Endometrium (tissue), 2 donors: ENCODE measurements at regions not wholly inside any gene's neighbourhood (a gene's known extent, or its start where the extent isn't known, plus 50 kb on each side); places are given as distances from the start of the nearest gene placed in this dataset.
A peak's percentile ranks its signal among the peaks of the same experiment; 100 is the strongest.

ENCODE experiments used
- FAIRE-seq: peaks from 2 replicates; lab custom pipeline; 2012; peaks lifted over from hg19 to GRCh38; lab: Jason Lieb, UNC
- donor health status: control.
- donor health status: control.

DNA sequence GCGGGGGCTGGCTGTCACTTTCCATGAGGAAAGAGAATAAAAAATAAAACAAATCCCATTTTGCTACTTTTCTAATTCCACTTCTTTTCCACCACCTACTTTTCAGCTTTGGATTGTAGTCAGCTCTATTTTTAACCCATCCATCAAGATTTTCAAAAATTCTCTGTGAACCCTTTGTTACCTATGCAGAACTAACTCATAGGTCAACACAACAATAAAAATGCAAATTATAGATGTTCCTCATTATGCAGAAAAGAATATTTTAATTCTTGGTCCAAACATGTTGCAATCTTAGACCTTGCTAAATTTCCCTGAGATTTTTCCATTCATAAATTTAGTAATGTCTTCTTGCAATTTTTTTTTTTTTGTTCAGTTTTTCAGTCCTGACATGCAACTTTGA is 454.5 kb downstream of the ADAMTS20 start:
- peak; percentile 62 for FAIRE-seq

DNA sequence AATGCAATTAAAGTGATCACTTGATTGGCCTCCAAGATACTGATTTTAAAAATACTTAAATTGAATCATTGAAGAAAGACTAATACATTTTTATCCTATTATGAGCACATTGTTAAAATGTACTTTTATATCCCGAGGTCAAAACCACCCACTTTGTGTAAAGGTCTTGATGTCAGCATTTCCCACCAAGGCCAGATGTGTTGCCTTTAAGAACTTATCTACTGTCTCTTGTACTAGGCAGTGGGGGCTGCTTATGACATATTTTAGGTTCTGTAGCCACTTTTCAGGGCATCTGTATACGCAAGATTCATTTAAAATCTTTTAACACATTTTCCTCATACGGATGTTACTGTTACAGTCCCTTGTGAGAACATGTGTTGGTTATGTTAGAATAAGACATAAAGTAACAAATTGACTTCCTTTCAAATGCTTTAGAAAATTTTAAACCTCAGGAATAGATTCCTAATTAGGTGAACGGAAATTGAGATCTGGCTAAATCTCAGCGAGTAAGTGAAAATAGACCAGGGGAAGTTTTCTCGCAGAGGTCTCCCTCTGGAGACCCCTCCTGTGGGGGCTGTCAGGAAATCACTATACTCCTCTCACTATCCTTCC is 456.2 kb downstream of the ADAMTS20 start:
- peak; percentile 85 for FAIRE-seq

DNA sequence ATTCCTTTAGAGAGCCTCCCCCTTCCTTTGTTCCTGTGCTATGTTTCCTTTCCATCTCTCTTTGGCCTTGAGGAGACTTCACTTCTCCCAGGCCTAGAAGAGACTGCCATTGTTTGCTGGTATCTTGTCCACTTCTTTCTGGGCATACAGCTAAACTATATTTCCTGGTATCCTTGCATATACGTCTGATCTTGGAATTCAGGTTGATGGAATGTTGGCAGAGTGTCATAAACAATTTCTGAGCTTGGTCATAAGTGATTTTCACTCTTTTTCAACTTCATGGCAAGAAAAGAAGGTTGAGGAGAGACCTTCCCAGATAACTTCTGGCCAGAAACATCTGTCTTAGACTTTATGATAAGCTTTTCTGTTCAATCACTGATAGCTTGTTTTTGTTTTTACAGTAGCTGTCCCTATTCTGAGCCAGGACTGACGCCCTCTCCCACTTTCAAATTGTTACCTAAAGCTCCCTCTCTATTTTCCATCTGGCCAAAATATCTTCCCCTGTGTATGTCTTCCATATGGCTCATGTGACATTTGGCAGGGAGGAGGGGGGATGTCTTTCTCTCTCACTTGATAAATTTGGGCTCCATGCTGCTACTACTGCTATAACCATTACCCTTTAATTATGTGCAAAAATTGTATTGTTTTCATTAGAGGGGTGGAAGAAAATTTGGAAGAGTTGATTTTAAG is 457.0 kb downstream of the ADAMTS20 start:
- FAIRE-seq: no peak

DNA sequence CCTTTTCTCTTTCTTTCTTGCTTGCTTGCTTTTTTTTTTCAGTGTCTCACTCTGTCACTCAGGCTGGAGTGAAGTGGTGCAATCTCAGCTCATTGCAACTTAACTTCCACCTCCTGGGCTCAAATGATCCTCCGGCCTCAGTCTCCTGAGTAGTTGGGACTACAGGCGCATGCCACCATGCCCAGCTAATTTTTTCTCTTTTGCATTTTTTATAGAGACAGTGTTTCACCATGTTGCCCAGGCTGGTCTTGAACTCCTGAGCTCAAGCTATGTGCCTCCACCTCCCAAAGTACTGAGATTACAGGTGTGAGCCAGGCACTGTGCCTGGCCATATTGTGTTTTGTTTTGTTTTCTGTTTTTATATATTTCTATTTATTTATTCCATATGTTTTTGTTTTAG is 461.0 kb downstream of the ADAMTS20 start:
- no peak for FAIRE-seq

DNA sequence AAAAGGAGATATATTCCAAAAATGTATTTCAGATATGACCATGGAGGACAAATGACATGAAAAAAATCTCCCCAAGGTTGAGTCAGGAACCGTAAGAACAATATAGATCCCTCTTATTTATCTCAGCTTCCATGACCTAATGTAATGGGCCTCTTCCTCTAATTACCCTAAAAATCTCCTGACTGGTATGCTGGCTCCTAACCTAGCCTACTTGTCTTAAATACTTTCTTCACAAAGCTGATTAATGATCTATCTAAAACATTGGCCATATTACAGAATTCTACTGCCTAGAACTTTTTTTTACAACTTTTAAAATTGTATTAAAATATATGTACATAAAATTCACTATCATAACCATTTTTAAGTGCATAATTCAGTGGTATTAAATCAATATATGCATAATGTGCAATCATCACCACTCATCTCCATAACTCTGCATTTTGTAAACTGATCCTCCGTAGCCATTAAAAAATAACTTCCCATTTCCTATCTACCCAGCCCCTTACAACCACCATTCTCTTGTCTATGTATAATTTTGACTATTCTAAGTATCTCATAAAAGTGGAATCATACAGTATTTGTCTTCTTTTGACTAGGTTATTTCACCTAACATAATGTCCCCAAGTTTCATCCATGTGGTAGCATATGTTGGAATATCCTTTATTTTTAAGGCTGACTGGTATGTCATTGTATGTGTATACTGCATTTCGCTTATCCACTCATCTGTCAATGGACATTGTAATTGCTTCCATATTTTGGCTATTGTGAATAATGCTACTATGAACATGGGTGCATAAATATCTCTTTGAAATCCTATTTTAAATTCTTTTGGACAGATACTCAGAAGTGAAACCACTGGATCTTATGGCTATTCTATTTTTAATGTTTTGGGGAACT is 464.6 kb downstream of the ADAMTS20 start:
- FAIRE-seq: no peak

DNA sequence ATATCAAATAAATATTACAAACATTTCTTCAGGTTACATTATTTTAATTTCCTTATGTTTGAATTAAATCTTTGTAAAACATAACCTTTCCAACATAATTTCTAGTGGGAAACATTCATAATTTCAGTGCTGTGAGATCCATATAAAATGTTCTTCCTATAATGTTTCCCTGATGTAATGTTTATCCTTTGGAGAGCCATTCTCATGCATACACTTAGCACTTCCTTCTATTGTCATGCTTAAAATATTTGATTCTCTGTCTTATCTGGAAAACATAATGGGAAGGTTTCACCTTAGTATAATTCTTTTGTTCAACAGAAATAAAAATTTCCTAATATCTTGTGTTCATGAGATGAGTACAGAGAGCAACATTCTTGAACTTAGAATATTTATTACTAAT is 472.5 kb downstream of the ADAMTS20 start:
- no peak for FAIRE-seq

DNA sequence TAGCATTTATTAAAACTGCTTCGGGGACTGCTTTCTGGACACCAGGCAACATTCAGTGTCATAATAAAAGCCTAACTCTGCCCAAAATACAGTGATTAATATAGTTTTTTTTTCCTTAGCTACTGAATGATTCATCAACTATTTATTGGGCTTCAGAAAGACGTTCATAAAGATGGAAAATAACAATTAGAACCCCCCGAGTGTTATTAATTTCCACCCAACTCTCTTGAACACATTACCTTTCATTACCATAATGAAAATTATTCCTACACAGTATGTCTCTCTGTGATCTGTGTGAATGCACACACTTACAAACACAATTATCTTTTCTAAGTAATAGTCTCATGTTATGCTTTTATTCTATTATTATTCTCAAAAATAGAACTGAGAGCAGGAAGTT is 473.0 kb downstream of the ADAMTS20 start:
- FAIRE-seq: no peak

DNA sequence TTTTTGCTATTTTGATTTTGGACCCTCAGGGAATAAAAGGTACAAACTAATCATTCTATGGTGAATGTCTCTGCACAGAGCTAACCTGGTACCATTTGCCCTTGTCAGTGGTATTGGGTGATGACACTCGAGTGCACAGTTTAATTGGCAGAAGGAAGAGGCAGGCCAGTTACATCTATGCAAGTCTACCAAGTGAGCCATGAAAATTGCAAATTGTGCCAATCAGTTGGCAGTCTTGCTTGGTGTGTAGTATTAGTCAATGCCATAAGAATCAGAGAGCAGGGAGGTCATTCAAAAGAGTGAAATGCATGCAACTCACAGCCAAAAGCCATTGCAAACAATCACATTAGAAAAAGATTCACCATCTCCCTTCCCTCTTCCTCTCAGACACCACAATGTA is 479.6 kb downstream of the ADAMTS20 start:
- no peak for FAIRE-seq

DNA sequence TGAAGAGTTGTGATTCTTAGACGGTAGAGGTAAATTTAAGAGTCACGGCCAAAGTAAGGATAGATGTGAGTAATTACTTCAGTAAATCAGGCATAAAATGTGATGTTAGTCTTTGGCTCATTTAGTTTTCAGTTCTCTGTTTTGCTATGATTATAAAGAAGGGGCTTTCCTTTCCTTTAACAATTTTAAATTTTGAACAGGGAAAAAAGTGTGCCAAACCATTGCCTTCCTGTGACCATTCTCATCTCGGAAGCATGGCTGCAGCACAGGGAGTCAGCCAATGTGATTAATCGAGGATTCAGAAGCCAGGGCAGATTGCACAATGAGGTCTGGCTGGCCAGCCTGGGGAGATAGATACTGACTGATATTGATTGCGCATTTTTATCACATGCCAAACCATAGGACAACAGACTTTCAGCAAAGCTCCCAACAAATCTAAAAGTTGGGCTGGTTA is 480.2 kb upstream of the PRICKLE1 start:
- no peak for FAIRE-seq

DNA sequence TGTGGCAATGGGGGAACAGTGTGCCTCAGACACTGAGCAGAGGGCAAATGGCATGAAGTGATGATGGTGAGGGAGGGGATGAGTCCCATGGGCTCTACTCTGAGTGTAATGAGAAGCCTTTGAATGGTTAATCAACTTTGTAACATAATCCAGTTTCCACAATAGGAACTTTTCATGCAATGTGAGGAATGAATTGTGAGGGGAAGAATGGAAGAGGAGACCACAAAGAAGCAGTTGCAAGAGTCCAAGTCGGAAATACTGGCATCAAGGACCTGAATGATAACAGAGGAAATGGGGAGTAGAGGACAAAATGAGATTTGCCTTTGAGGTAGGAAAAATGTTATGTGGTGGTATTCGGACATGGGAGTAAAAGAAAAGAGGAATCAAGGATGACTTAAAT is 476.9 kb upstream of the PRICKLE1 start:
- no peak for FAIRE-seq

DNA sequence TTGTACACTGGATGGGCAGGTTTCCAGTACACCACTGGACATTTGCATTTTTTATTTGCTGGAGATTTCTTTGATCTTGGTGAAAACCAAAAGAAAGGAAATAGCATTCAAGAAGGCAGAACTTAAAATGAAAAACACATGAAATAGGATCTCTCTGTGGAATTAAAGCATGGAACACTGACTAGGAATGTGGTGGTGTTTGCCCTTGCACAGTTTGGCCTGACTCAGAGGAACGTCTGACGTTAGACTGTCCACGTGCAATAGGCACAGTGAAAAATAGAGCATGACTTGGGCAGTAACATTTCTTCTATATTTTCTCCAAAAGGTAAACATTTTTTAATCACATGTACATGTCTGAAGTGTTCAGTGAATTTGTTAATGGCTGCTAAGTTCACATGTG is 474.1 kb upstream of the PRICKLE1 start:
- FAIRE-seq: peak; percentile 86

DNA sequence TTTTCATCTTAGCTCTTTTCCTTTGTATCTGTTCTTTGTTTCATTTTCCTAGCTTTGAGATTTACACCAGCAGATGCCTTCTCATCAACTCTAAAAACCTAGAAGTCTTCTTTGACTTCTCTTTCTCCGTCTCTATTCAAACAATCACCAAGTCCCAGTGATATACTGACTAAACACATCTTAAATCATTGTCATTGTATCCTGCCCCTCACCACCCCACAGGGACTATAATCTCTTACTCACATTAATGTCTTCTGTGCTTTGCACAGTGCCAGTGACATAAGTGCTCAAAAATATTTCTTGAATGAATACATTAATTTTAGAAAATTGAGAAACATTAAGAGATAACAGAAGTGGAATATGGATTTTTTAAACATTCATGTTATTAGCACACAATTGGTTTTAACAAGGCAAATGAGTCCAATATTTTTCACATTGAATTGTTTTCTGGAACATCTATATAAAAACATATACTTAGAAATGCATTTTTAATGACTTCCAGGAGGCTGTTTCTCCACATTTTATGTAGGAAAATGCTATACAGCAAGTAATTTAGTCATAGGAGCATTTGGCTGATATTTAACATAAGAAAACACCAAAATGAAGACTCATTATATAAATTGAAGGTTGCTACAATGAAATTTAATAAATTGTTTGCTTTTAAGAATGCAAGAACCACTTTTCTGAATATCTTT is 472.8 kb upstream of the PRICKLE1 start:
- FAIRE-seq: no peak

DNA sequence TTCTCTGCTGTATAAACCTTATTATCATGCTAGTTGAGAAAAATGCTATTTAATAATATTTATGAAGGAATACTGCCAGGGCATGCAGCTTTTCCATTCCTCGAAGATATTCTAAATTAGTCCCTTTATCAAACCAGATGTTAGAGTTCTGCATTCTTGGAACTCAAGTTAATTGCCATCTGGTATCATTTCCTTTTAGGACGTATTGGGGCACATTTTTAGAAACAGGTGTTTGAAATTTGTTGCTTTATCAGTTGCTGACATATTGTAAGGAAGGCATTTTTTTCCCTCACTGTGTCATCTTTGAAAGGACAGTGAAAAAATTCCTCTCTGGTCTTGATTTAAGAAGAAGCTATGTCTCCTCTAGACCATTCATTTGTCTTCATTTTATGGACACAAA is 471.2 kb upstream of the PRICKLE1 start:
- FAIRE-seq: peak; percentile 37

DNA sequence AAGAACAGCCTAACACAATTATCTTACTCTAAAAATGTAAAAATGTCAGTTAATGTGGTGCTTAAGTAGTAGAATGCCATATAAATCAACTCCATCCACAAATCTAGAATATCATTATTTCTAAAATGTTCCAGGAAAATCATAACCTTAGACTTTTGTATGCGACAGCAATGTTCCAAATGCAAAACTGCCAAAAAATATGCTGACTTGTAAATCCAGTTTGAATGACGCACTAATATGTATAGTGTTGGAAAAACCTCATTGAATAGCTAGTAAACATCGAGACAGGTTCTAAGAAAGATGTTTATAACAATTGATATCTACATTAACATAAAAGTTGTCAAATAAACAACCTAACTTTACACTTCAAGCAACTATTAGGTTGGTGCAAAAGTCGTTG is 469.1 kb upstream of the PRICKLE1 start:
- no peak for FAIRE-seq

DNA sequence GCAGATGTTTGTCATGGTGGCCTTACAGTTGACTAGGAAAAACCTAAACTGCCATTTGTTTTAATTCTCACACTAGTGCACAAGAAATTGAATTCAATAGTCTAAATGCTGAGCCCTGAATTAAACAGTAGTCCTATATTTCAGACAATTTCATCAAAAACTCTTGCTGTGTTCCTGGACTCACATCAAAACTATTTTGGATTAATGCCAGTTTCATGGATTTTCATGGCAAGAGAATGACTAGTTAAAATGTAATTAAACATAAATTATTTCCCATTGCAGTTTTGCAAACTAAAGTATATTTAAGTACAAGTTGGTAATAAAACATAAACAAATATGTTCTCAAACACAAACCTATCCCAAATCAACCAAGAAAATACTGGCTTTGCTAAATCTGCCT is 468.0 kb upstream of the PRICKLE1 start:
- FAIRE-seq: no peak

DNA sequence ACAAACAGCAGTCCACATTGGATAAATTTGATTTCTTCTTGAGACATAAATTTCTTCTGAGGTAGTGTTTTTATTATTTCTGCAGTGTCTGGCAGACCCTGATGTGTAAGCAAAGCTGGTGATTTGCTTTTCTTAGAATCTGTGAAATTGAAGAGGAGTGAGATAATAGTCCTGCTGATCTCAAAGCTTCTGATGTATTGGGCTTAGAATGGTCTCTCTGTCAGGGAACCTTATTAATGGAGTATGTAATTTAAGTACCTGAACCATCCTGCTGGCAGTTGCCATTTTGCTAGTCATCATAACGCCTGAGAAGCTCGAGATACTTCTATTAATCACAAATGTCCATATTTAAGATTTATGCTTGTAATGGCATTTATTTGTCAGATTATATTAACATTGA is 464.5 kb upstream of the PRICKLE1 start:
- FAIRE-seq: no peak

DNA sequence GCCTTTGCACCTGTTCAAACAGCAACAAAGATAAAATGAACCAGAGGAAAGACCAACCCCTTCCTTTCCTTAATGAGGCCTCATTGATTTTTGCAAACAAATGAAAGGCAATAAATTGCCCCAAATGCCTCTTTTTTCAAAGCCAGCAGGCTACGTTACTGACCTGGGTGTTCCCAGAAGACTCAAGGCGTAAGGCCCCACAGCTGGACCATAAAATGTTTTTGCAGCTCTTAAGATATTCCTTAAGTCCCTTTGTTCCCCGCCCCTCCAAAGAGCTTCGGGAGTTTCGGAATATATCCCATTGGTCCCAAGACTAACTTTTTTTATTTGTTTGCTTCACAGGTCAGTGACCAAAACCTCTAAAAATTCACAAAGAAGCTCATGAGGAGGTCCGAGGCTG is 462.9 kb upstream of the PRICKLE1 start:
- FAIRE-seq: no peak

DNA sequence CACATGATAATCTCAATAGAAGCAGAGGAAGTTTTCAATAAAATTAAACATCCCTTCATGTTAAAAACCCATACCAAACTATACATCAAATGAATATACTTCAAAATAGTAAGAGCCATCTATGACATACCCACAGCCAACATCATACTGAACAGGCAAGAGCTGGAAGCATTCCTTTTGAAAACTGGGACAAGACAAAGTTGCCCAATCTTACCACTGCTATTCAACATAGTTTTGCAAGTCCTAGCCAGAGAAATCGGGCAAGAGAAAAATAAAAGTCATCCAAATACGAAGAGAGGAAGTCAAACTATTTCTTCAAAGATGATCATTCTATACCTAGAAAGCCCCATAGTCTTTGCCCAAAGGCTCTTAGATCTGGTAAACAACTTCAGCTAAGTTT is 454.7 kb upstream of the PRICKLE1 start:
- FAIRE-seq: no peak

DNA sequence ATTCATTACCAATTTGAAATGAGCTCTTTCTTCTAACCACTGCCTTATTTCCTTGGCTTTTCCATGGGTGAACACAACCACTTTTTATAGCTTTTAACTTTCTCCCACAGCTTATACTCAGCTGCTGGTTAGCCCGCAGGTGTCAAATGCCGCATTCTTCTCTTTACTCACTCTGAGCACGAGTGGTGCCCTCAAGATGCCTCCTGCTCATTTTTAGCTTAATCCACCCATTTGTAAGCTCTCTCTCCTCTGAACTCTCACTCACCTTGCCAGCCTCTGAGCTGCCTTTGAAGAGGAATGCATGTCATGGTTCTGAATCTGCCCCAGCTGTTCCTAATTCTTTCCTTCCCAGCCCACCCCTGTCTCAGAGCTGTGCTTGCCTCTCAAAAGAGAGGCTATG is 449.4 kb upstream of the PRICKLE1 start:
- no peak for FAIRE-seq

DNA sequence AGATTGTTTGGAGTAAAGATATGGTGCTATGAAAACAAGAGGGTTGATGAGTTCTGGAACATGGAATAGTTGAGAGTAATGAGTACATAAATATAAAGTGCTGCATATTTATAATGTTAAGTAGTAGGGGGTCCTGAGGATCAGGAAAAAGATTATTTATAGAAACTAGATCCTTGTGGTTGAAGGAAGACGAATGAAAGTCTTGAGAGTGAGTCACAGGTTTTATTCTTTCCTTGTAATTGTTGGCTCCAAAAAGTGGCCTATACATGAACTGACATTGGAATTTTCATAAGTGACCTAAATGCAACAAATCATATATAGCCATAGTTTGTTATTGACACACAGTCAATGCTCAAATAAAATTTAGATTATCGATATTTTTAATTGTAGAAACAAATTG is 440.4 kb upstream of the PRICKLE1 start:
- no peak for FAIRE-seq

DNA sequence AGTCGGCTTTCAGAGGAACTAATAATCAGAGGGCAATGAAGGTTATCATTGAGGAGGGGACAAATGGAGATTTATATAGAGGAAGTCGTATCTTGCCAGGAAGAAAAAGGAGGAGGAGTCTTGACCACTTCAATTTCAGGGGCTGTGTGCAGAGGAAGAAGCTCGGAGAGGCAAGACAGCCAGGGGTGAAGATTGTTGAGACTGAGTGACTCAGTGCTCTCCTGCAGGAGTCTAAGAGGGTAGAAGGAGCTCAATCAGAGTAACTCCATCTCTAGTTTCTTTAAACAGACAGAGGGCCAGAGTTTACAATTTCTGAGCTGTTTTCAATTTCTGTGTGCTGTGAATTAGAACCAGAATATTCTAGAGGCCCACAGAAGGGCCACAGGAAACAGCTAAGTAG is 439.3 kb upstream of the PRICKLE1 start:
- no peak for FAIRE-seq

DNA sequence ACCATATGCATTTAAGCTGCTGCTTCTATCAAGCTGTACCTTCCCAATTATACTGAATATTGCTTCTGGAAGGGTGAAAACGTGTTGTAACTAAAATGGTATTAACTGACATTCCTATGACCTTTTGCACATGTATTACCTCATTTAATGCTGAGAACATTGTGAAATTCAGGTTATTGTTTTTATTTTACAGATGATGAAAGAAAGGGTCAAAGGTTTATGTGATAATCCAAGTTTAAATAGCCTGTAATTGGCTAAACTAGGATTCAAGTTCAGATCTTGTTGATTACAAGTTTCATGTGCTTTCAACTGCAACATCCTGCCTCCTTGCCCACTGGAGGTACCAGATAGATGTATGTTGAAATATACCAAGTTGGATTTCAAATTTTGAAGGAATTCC is 433.3 kb upstream of the PRICKLE1 start:
- FAIRE-seq: no peak
